H9 (cell line): ENCODE measurements at regions not wholly inside any gene's neighbourhood (a gene's known extent, or its start where the extent isn't known, plus 50 kb on each side); places are given as distances from the start of the nearest gene placed in this dataset.

Experiments
- DNase-seq: peaks from one replicate; pipeline ENCODE4 v3.0.0-alpha.2; 2017
- H2AFZ ChIP-seq: one replicate; pipeline ENCODE4 v1.6.1; 2013; ENCODE audit warnings: mild to moderate bottlenecking, low read length, control low read depth, moderate library complexity
- H2AK5ac ChIP-seq: 2 replicates; pipeline ENCODE4 v1.6.1; 2013; ENCODE audit warnings: low read length, control low read depth, mixed read lengths; ENCODE audit not compliant: insufficient read length
- H2BK120ac ChIP-seq: one replicate; pipeline ENCODE4 v1.6.1; 2013; ENCODE audit warnings: low read depth, mild to moderate bottlenecking, low read length, control low read depth, inconsistent platforms; ENCODE audit not compliant: poor library complexity, severe bottlenecking
- H2BK12ac ChIP-seq: 2 replicates; pipeline ENCODE4 v1.6.1; 2013; ENCODE audit warnings: low read length, control low read depth, mixed read lengths, low read depth; ENCODE audit not compliant: insufficient read length
- H2BK15ac ChIP-seq: 2 replicates; pipeline ENCODE4 v1.6.1; 2013; ENCODE audit warnings: low read depth, low read length, control low read depth
- H2BK20ac ChIP-seq: one replicate; pipeline ENCODE4 v1.6.1; 2013; ENCODE audit warnings: low read depth, mild to moderate bottlenecking, low read length, control low read depth, inconsistent platforms; ENCODE audit not compliant: poor library complexity, severe bottlenecking
- H2BK5ac ChIP-seq: 2 replicates; pipeline ENCODE4 v1.6.1; 2013; ENCODE audit warnings: low read length, control low read depth, mixed read lengths; ENCODE audit not compliant: insufficient read length
- H3K14ac ChIP-seq: 2 replicates; pipeline ENCODE4 v1.6.1; 2013; ENCODE audit warnings: low read length, control low read depth; ENCODE audit not compliant: insufficient read depth
- H3K18ac ChIP-seq: 2 replicates; pipeline ENCODE4 v1.6.1; 2013; ENCODE audit warnings: low read depth, mild to moderate bottlenecking, mixed read lengths, low read length, control low read depth; ENCODE audit not compliant: insufficient read length
- H3K23ac ChIP-seq: 2 replicates; pipeline ENCODE4 v1.6.1; 2013; ENCODE audit warnings: low read length, control low read depth, mixed read lengths, low read depth; ENCODE audit not compliant: insufficient read length
- H3K23me2 ChIP-seq: 2 replicates; pipeline ENCODE4 v1.6.1; 2013; ENCODE audit warnings: low read depth, mild to moderate bottlenecking, mixed read lengths, low read length, control low read depth; ENCODE audit not compliant: insufficient read length, poor library complexity, severe bottlenecking
- H3K27ac ChIP-seq: 2 replicates; pipeline ENCODE4 v1.5.1; 2013; ENCODE audit warnings: low read length, control low read depth, mixed read lengths, low read depth; ENCODE audit not compliant: insufficient read length
- H3K27me3 ChIP-seq: 2 replicates; pipeline ENCODE4 v1.6.1; 2013; ENCODE audit warnings: low read length, control low read depth, inconsistent platforms; ENCODE audit not compliant: insufficient read depth
- H3K4ac ChIP-seq: 2 replicates; pipeline ENCODE4 v1.6.1; 2013; ENCODE audit warnings: low read depth, mild to moderate bottlenecking, control low read depth, inconsistent platforms, low read length, moderate library complexity
- H3K4me1 ChIP-seq: 2 replicates; pipeline ENCODE4 v1.6.1; 2013; ENCODE audit warnings: low read length, control low read depth, inconsistent platforms; ENCODE audit not compliant: insufficient read depth
- H3K4me2 ChIP-seq: 2 replicates; pipeline ENCODE4 v1.6.1; 2013; ENCODE audit warnings: low read length, control low read depth, mixed read lengths; ENCODE audit not compliant: insufficient read length, insufficient read depth
- H3K56ac ChIP-seq: 2 replicates; pipeline ENCODE4 v1.6.1; 2013; ENCODE audit warnings: low read depth, mild to moderate bottlenecking, mixed read lengths, low read length, control low read depth; ENCODE audit not compliant: insufficient read length
- H3K79me1 ChIP-seq: 2 replicates; pipeline ENCODE4 v1.6.1; 2013; ENCODE audit warnings: low read depth, mild to moderate bottlenecking, moderate library complexity, low read length, control low read depth, inconsistent platforms; ENCODE audit not compliant: insufficient read depth, poor library complexity, severe bottlenecking
- H3K79me2 ChIP-seq: 2 replicates; pipeline ENCODE4 v1.6.1; 2013; ENCODE audit warnings: low read length, control low read depth, inconsistent platforms; ENCODE audit not compliant: insufficient read depth
- H3K9ac ChIP-seq: 2 replicates; pipeline ENCODE4 v1.6.1; 2013; ENCODE audit warnings: low read length, control low read depth, mixed read lengths; ENCODE audit not compliant: insufficient read length; ENCODE audit errors: extremely low read depth
- H3K9me3 ChIP-seq: one replicate; pipeline ENCODE4 v1.6.1; 2013; ENCODE audit warnings: low read depth, low read length, inconsistent platforms; ENCODE audit not compliant: control insufficient read depth
- H3T11ph ChIP-seq: one replicate; pipeline ENCODE4 v1.6.1; 2013; ENCODE audit warnings: mild to moderate bottlenecking, low read length, control low read depth, inconsistent platforms
- H4K20me1 ChIP-seq: one replicate; pipeline ENCODE4 v1.6.1; 2013; ENCODE audit not compliant: control insufficient read depth, insufficient read length, insufficient read depth
- H4K5ac ChIP-seq: 2 replicates; pipeline ENCODE4 v1.6.1; 2013; ENCODE audit warnings: low read depth, mild to moderate bottlenecking, mixed read lengths, low read length, control low read depth; ENCODE audit not compliant: insufficient read length
- H4K8ac ChIP-seq: replicated peaks from 2 replicates; pipeline ENCODE4 v1.6.1; 2013; ENCODE audit warnings: low read length, control low read depth, mixed read lengths, low read depth; ENCODE audit not compliant: insufficient read length
- H4K91ac ChIP-seq: 2 replicates; pipeline ENCODE4 v1.6.1; 2013; ENCODE audit warnings: low read depth, mild to moderate bottlenecking, moderate library complexity, mixed read lengths, low read length, control low read depth; ENCODE audit not compliant: insufficient read length
- H3K27ac Mint-ChIP-seq, 3 experiments: 2 replicates in 2 of 3; 3 replicates in 1 of 3; pipeline ENCODE4 v1.8.0; 2020 to 2021; ENCODE audit warnings: mixed read lengths in 3 of 3, mild to moderate bottlenecking in 1 of 3, moderate library complexity in 1 of 3
- H3K27me3 Mint-ChIP-seq: 2 replicates; pipeline ENCODE4 v1.8.0; 2021; ENCODE audit warnings: low read depth, mild to moderate bottlenecking, moderate library complexity, mixed read lengths
- H3K36me3 Mint-ChIP-seq, 3 experiments: 2 replicates in 2 of 3; 3 replicates in 1 of 3; pipeline ENCODE4 v1.8.0; 2020 to 2021; ENCODE audit warnings: low read depth in 3 of 3, mixed read lengths in 3 of 3; ENCODE audit not compliant: insufficient read depth in 1 of 3
- H3K4me1 Mint-ChIP-seq, 2 experiments: 2 replicates each; pipeline ENCODE4 v1.8.0; 2020; ENCODE audit warnings: mixed read lengths in 2 of 2
- H3K4me3 Mint-ChIP-seq, 2 experiments: 2 replicates in 1 of 2; 3 replicates in 1 of 2; pipeline ENCODE4 v1.8.0; 2020 to 2021; ENCODE audit warnings: mild to moderate bottlenecking in 2 of 2, mixed read lengths in 2 of 2, moderate library complexity in 1 of 2
- H3K9me3 Mint-ChIP-seq, 2 experiments: 2 replicates in 1 of 2; 3 replicates in 1 of 2; pipeline ENCODE4 v1.8.0; 2020; ENCODE audit warnings: mild to moderate bottlenecking in 2 of 2, mixed read lengths in 2 of 2, moderate library complexity in 1 of 2
- CTCF ChIP-seq: fragments of 200-600 bp; sonication (generic); conservative IDR thresholded peaks from 3 replicates; pipeline ENCODE4 v1.8.0; 2021; ENCODE audit warnings: antibody characterized with exemption, mild to moderate bottlenecking

GRCh38 chr10:59087486-59087885 lies 89.0 kb upstream of the PHYHIPL start:
- H4K5ac ChIP-seq = no peak overlapping the region
- no peak overlapping the region for H3K56ac ChIP-seq
- H2AK5ac ChIP-seq = no peak overlapping the region
- H3K79me2 ChIP-seq = no peaks in the 10 kb centered on the region
- no peak for TF ChIP-seq CTCF
- H3K27me3 Mint-ChIP-seq = no peaks in the 10 kb centered on the region; the same call in 1 of the 2 replicates
- no peaks in the 10 kb centered on the region for H3K9me3 Mint-ChIP-seq
- H3K9ac ChIP-seq = no peak overlapping the region
- H3K4me1 ChIP-seq = no peaks in the 10 kb centered on the region
- H3K27ac ChIP-seq = no peak overlapping the region
- no peak overlapping the region for H4K91ac ChIP-seq
- H3K27ac Mint-ChIP-seq = no peak overlapping the region
- H3K18ac ChIP-seq = no peak overlapping the region
- H4K20me1 ChIP-seq = no peaks in the 10 kb centered on the region
- no peak overlapping the region for H3K4me2 ChIP-seq
- H2BK20ac ChIP-seq = no peak overlapping the region
- H3K79me1 ChIP-seq = no peaks in the 10 kb centered on the region
- no peaks in the 10 kb centered on the region for H3K36me3 Mint-ChIP-seq
- H4K8ac ChIP-seq = no peak overlapping the region
- H2BK120ac ChIP-seq = no peak overlapping the region
- H3K23me2 ChIP-seq = no peaks in the 10 kb centered on the region
- H3K4me1 Mint-ChIP-seq = no peaks in the 10 kb centered on the region
- no peak overlapping the region for H3K4me3 Mint-ChIP-seq
- no peak overlapping the region for H2AFZ ChIP-seq
- H2BK5ac ChIP-seq = no peak overlapping the region
- H3K4ac ChIP-seq = no peak overlapping the region
- H3T11ph ChIP-seq = no peak overlapping the region
- H2BK15ac ChIP-seq = no peak overlapping the region
- H2BK12ac ChIP-seq = no peak overlapping the region
- no peak overlapping the region for H3K23ac ChIP-seq
- no peaks in the 10 kb centered on the region for H3K9me3 ChIP-seq
- H3K27me3 ChIP-seq = no peaks in the 10 kb centered on the region
- H3K14ac ChIP-seq = no peak overlapping the region
- no peak for DNase-seq
